ENCODE measurements at regions not wholly inside any gene's neighbourhood (a gene's known extent, or its start where the extent isn't known, plus 50 kb on each side); places are given as distances from the start of the nearest gene placed in this dataset.

GRCh38 chr1:229086686-229087085 is 184.2 kb upstream of the RAB4A start:
- Histone ChIP-seq H3K27me3 (no peaks in the 10 kb centered on the region), H3K4me3 (no peak overlapping the region), H3K36me3 (no peaks in the 10 kb centered on the region), H3K9me3 (peaks cover 15% of the 10 kb centered on the region)
- DNase-seq = no peak

- Histone ChIP-seq H3K4me3 (no peak overlapping the region), H3K9me3 (peaks cover 12% of the 10 kb centered on the region), H3K36me3 (no peaks in the 10 kb centered on the region), H3K27me3 (no peaks in the 10 kb centered on the region)
- DNase-seq = peak; percentile 82
Measured at GRCh38 chr1:229087339-229087738, 183.6 kb upstream of the RAB4A start.

GRCh38 chr1:229087906-229088305 is 183.0 kb upstream of the RAB4A start:
- peaks cover 6% of the 10 kb centered on the region for H3K9me3 ChIP-seq
- H3K27me3 ChIP-seq = no peaks in the 10 kb centered on the region
- DNase-seq = no peak
- no peak overlapping the region for H3K4me3 ChIP-seq
- no peaks in the 10 kb centered on the region for H3K36me3 ChIP-seq

GRCh38 chr1:229088711-229089110 is 182.2 kb upstream of the RAB4A start:
- DNase-seq = no peak
- H3K4me3 ChIP-seq = no peak overlapping the region
- H3K36me3 ChIP-seq = no peaks in the 10 kb centered on the region
- H3K9me3 ChIP-seq = no peaks in the 10 kb centered on the region
- H3K27me3 ChIP-seq = no peaks in the 10 kb centered on the region

- Histone ChIP-seq H3K27me3 (no peaks in the 10 kb centered on the region), H3K4me3 (no peak overlapping the region), H3K9me3 (no peaks in the 10 kb centered on the region), H3K36me3 (no peaks in the 10 kb centered on the region)
- DNase-seq = no peak
Measured at GRCh38 chr1:229089586-229090208, 181.2 kb upstream of the RAB4A start.

GRCh38 chr1:229091721-229092136 is 179.2 kb upstream of the RAB4A start:
- Histone ChIP-seq H3K4me3 (no peak overlapping the region), H3K36me3 (no peaks in the 10 kb centered on the region), H3K9me3 (no peaks in the 10 kb centered on the region), H3K27me3 (no peaks in the 10 kb centered on the region)
- no peak for DNase-seq

- Histone ChIP-seq H3K27me3 (no peaks in the 10 kb centered on the region), H3K9me3 (no peaks in the 10 kb centered on the region), H3K36me3 (no peaks in the 10 kb centered on the region), H3K4me3 (no peak overlapping the region)
- no peak for DNase-seq
Measured at GRCh38 chr1:229092377-229093237, 178.3 kb upstream of the RAB4A start.

- no peaks in the 10 kb centered on the region for H3K9me3 ChIP-seq
- no peaks in the 10 kb centered on the region for H3K27me3 ChIP-seq
- DNase-seq = no peak
- no peak overlapping the region for H3K4me3 ChIP-seq
- H3K36me3 ChIP-seq = no peaks in the 10 kb centered on the region
Measured at GRCh38 chr1:229093238-229093540, 177.7 kb upstream of the RAB4A start.

GRCh38 chr1:229093609-229094336 is 177.1 kb upstream of the RAB4A start:
- H3K27me3 ChIP-seq = no peaks in the 10 kb centered on the region
- no peak for DNase-seq
- H3K9me3 ChIP-seq = no peaks in the 10 kb centered on the region
- no peaks in the 10 kb centered on the region for H3K36me3 ChIP-seq
- no peak overlapping the region for H3K4me3 ChIP-seq

GRCh38 chr1:229094476-229095311 is 176.2 kb upstream of the RAB4A start:
- Histone ChIP-seq H3K27me3 (no peaks in the 10 kb centered on the region), H3K9me3 (no peaks in the 10 kb centered on the region), H3K4me3 (no peak overlapping the region), H3K36me3 (no peaks in the 10 kb centered on the region)
- DNase-seq = no peak

GRCh38 chr1:229095325-229095724 is 175.6 kb upstream of the RAB4A start:
- Histone ChIP-seq H3K36me3 (no peaks in the 10 kb centered on the region), H3K27me3 (no peaks in the 10 kb centered on the region), H3K9me3 (no peaks in the 10 kb centered on the region), H3K4me3 (no peak overlapping the region)
- no peak for DNase-seq

- H3K4me3 ChIP-seq = no peak overlapping the region
- no peaks in the 10 kb centered on the region for H3K27me3 ChIP-seq
- no peak for DNase-seq
- no peaks in the 10 kb centered on the region for H3K9me3 ChIP-seq
- H3K36me3 ChIP-seq = no peaks in the 10 kb centered on the region
Measured at GRCh38 chr1:229097356-229097755, 173.6 kb upstream of the RAB4A start.

- no peaks in the 10 kb centered on the region for H3K36me3 ChIP-seq
- no peaks in the 10 kb centered on the region for H3K27me3 ChIP-seq
- DNase-seq = no peak
- no peak overlapping the region for H3K4me3 ChIP-seq
- no peaks in the 10 kb centered on the region for H3K9me3 ChIP-seq
Measured at GRCh38 chr1:229098361-229098760, 172.6 kb upstream of the RAB4A start.

- H3K9me3 ChIP-seq = no peaks in the 10 kb centered on the region
- no peaks in the 10 kb centered on the region for H3K36me3 ChIP-seq
- no peak for DNase-seq
- no peak overlapping the region for H3K4me3 ChIP-seq
- H3K27me3 ChIP-seq = no peaks in the 10 kb centered on the region
Measured at GRCh38 chr1:229098903-229099578, 171.9 kb upstream of the RAB4A start.

- Histone ChIP-seq H3K27me3 (no peaks in the 10 kb centered on the region), H3K36me3 (no peaks in the 10 kb centered on the region), H3K9me3 (no peaks in the 10 kb centered on the region), H3K4me3 (no peak overlapping the region)
- DNase-seq = no peak
Measured at GRCh38 chr1:229101011-229101871, 169.7 kb upstream of the RAB4A start.
